IMR-90 (cell line): ENCODE measurements at regions not wholly inside any gene's neighbourhood (a gene's known extent, or its start where the extent isn't known, plus 50 kb on each side); places are given as distances from the start of the nearest gene placed in this dataset.

Experiments used
- ATAC-seq: fragments of 200-7000 bp; cut with Tn5 transposase; 2 replicates; pipeline ENCODE4 v1.9.1; 2020; ENCODE audit warnings: low read depth, mild to moderate bottlenecking, moderate library complexity
- BruUV-seq: library from RNA; stranded (reverse); fragments of 400-500 nt; replicated peaks from 2 replicates; lab custom pipeline; 2021; lab: Mats Ljungman, UMichigan
- CTCF ChIA-PET: fragments of 300-600 bp; formaldehyde crosslinking; extraction: SDS; loops from one replicate; lab custom pipeline; 2021; ENCODE audit warnings: antibody characterized with exemption; lab: Yijun Ruan, JAX
- POLR2A ChIA-PET: fragments of 300-600 bp; sonication (Branson Sonifier 250); formaldehyde crosslinking; loops from one replicate; lab custom pipeline; 2022; ENCODE audit warnings: antibody characterized with exemption; ENCODE audit not compliant: unreplicated experiment; lab: Charles Lee
- DNase-seq: peaks from one replicate; pipeline ENCODE4 v3.0.0; 2013
- H2AFZ ChIP-seq: replicated peaks from 2 replicates; pipeline ENCODE3; 2013; ENCODE audit warnings: low read length, mild to moderate bottlenecking; ENCODE audit not compliant: poor library complexity
- H2AK5ac ChIP-seq: 2 replicates; pipeline ENCODE4 v1.6.1; 2013; ENCODE audit warnings: low read depth, low read length, inconsistent platforms
- H2AK9ac ChIP-seq: replicated peaks from 2 replicates; pipeline ENCODE3; 2013; ENCODE audit warnings: mild to moderate bottlenecking, low read depth, low read length, moderate library complexity; ENCODE audit not compliant: poor library complexity
- H2BK120ac ChIP-seq: 2 replicates; pipeline ENCODE4 v1.6.1; 2013; ENCODE audit warnings: low read depth, low read length, inconsistent platforms
- H2BK15ac ChIP-seq: 3 replicates; pipeline ENCODE4 v1.6.1; 2013; ENCODE audit warnings: low read depth, low read length, inconsistent platforms
- H2BK20ac ChIP-seq: 2 replicates; pipeline ENCODE4 v1.6.1; 2013; ENCODE audit warnings: low read depth, mild to moderate bottlenecking, inconsistent platforms, low read length, moderate library complexity
- H2BK5ac ChIP-seq: 2 replicates; pipeline ENCODE4 v1.6.1; 2013; ENCODE audit warnings: mild to moderate bottlenecking, low read depth, low read length, inconsistent platforms; ENCODE audit not compliant: poor library complexity, severe bottlenecking
- H3K14ac ChIP-seq: replicated peaks from 2 replicates; pipeline ENCODE4 v1.6.1; 2013; ENCODE audit warnings: low read depth, low read length, inconsistent platforms
- H3K18ac ChIP-seq: 2 replicates; pipeline ENCODE4 v1.6.1; 2013; ENCODE audit warnings: low read depth, low read length, control low read depth
- H3K23ac ChIP-seq: 2 replicates; pipeline ENCODE4 v1.6.1; 2013; ENCODE audit warnings: low read depth, low read length, inconsistent platforms
- H3K27ac ChIP-seq: 2 replicates; pipeline ENCODE4 v1.5.1; 2013; ENCODE audit warnings: mild to moderate bottlenecking, control low read depth, low read length; ENCODE audit not compliant: insufficient read depth
- H3K27me3 ChIP-seq: 2 replicates; pipeline ENCODE4 v1.6.1; 2013; ENCODE audit warnings: low read length; ENCODE audit not compliant: control insufficient read depth, insufficient read depth
- H3K36me3 ChIP-seq: 2 replicates; pipeline ENCODE4 v1.6.1; 2013; ENCODE audit warnings: low read length, mixed read lengths; ENCODE audit not compliant: control insufficient read depth, insufficient read depth
- H3K4ac ChIP-seq: 2 replicates; pipeline ENCODE4 v1.6.1; 2013; ENCODE audit warnings: low read depth, low read length, inconsistent platforms
- H3K4me1 ChIP-seq: 2 replicates; pipeline ENCODE4 v1.6.1; 2013; ENCODE audit warnings: low read length, mixed read lengths; ENCODE audit not compliant: control insufficient read depth, insufficient read depth
- H3K4me2 ChIP-seq: 2 replicates; pipeline ENCODE4 v1.6.1; 2013; ENCODE audit warnings: low read depth, mild to moderate bottlenecking, control low read depth, low read length, moderate library complexity
- H3K4me3 ChIP-seq: 2 replicates; pipeline ENCODE4 v1.5.1; 2013; ENCODE audit warnings: low read depth, mild to moderate bottlenecking, control low read depth, low read length, moderate library complexity; ENCODE audit not compliant: insufficient read depth
- H3K56ac ChIP-seq: 2 replicates; pipeline ENCODE4 v1.6.1; 2013; ENCODE audit warnings: low read length, inconsistent platforms; ENCODE audit not compliant: insufficient read depth; ENCODE audit errors: extremely low read depth
- H3K79me1 ChIP-seq, 2 experiments: 2 replicates each; pipeline ENCODE4 v1.6.1; 2013; ENCODE audit warnings: low read length in 2 of 2, inconsistent platforms in 1 of 2, low read depth in 1 of 2
- H3K9ac ChIP-seq: 2 replicates; pipeline ENCODE4 v1.6.1; 2013; ENCODE audit warnings: low read depth, low read length, control low read depth
- H3K9me1 ChIP-seq: 2 replicates; pipeline ENCODE4 v1.6.1; 2013; ENCODE audit warnings: low read length, inconsistent platforms; ENCODE audit not compliant: insufficient read depth
- H3K9me3 ChIP-seq: 2 replicates; pipeline ENCODE4 v1.6.1; 2013; ENCODE audit warnings: low read length; ENCODE audit not compliant: control insufficient read depth, insufficient read depth
- H4K20me1 ChIP-seq: 2 replicates; pipeline ENCODE4 v1.6.1; 2013; ENCODE audit warnings: low read length, inconsistent platforms; ENCODE audit not compliant: insufficient read depth
- H4K5ac ChIP-seq: 2 replicates; pipeline ENCODE4 v1.6.1; 2013; ENCODE audit warnings: mild to moderate bottlenecking, low read depth, low read length, control low read depth
- H4K8ac ChIP-seq, 2 experiments: 2 replicates each; pipeline ENCODE4 v1.6.1; 2013; ENCODE audit warnings: low read depth in 2 of 2, low read length in 2 of 2, control low read depth in 1 of 2, inconsistent platforms in 1 of 2
- H4K91ac ChIP-seq: 2 replicates; pipeline ENCODE4 v1.6.1; 2013; ENCODE audit warnings: low read depth, low read length, inconsistent platforms; ENCODE audit not compliant: insufficient read depth
- ELK1 ChIP-seq: fragments of 150-350 bp; IDR thresholded peaks from 2 replicates; pipeline ENCODE4 v1.6.1; 2016; ENCODE audit warnings: low read depth, mild to moderate bottlenecking, low read length, moderate library complexity, borderline replicate concordance
- FOS ChIP-seq: fragments of 150-350 bp; IDR thresholded peaks from 2 replicates; pipeline ENCODE4 v1.6.1; 2016; ENCODE audit warnings: low read depth, low read length
- MAFK ChIP-seq: IDR thresholded peaks from 2 replicates; pipeline ENCODE4 v1.6.1; 2012; ENCODE audit warnings: low read depth, low read length, improper control_type of control experiment
- MAZ ChIP-seq: IDR thresholded peaks from 2 replicates; pipeline ENCODE4 v1.6.1; 2012; ENCODE audit warnings: low read depth, mild to moderate bottlenecking, low read length, improper control_type of control experiment, moderate library complexity, borderline replicate concordance
- NFE2L2 ChIP-seq: fragments of 150-350 bp; IDR thresholded peaks from 2 replicates; pipeline ENCODE4 v1.6.1; 2016; ENCODE audit warnings: low read depth, mild to moderate bottlenecking, low read length
- POLR2A ChIP-seq: IDR thresholded peaks from 2 replicates; pipeline ENCODE4 v1.6.1; 2012; ENCODE audit warnings: mild to moderate bottlenecking, low read depth, low read length
- RFX5 ChIP-seq: IDR thresholded peaks from 2 replicates; pipeline ENCODE4 v1.8.0; 2012; ENCODE audit warnings: low read depth, mild to moderate bottlenecking, low read length, moderate library complexity
- SMC3 ChIP-seq: fragments of 150-350 bp; IDR thresholded peaks from 2 replicates; pipeline ENCODE4 v1.6.1; 2016; ENCODE audit warnings: low read depth, mild to moderate bottlenecking, antibody characterized with exemption, low read length, moderate library complexity
- USF2 ChIP-seq: fragments of 150-350 bp; IDR thresholded peaks from 2 replicates; pipeline ENCODE4 v1.6.1; 2017; ENCODE audit warnings: mild to moderate bottlenecking, antibody characterized with exemption, low read length, low read depth
- WGBS, 2 experiments: methylation state at CpG; one replicate each; pipeline versions ENCODE4 v1.1.5 to v1.1.7; 2013; ENCODE audit warnings: missing lambda C conversion rate in 2 of 2; ENCODE audit not compliant: insufficient read length in 1 of 2; ENCODE audit errors: extremely low coverage in 2 of 2; 5-methylcytosine and 5-hydroxymethylcytosine counted together
- dilution Hi-C: fragments of 300-500 bp; cut with HindIII; formaldehyde crosslinking; loops from one replicate; pipeline ENCODE4 v1.14.3; 2018; ENCODE audit warnings: low sequenced_read_pairs; ENCODE audit not compliant: unreplicated experiment
- in situ Hi-C: fragments of 300-500 bp; cut with MboI; formaldehyde crosslinking; loops from 3 replicates; pipeline ENCODE4 v1.14.3; 2019; ENCODE audit warnings: low sequenced_read_pairs, inconsistent platforms, mixed read lengths
- intact Hi-C: fragments of 100-400 bp; cut with micrococcal nuclease; formaldehyde crosslinking; loops from 2 replicates; pipeline ENCODE4 v1.10.0; 2022

GRCh38 chr2:8494151-8494550, 187.7 kb upstream of the ID2 start:
- Histone ChIP-seq H3K27me3 (peaks cover 3% of the 10 kb centered on the region; the same call in 1 of the 2 replicates), H2AK9ac (no peak overlapping the region), H3K36me3 (no peaks in the 10 kb centered on the region), H3K23ac (no peak overlapping the region), H3K18ac (no peak overlapping the region), H2BK5ac (no peak overlapping the region), H2BK120ac (no peak overlapping the region), H3K9me3 (no peaks in the 10 kb centered on the region), H3K4ac (no peak overlapping the region), H2AFZ (no peak overlapping the region), H3K27ac (no peak overlapping the region), H3K4me2 (no peak overlapping the region), H3K9ac (no peak overlapping the region), H3K14ac (no peak overlapping the region), H3K4me3 (no peak overlapping the region), H4K91ac (no peak overlapping the region), H4K20me1 (no peaks in the 10 kb centered on the region), H2BK20ac (no peak overlapping the region), H3K56ac (no peak overlapping the region), H3K4me1 (no peaks in the 10 kb centered on the region; the same call in 1 of the 2 replicates), H2BK15ac (no peak overlapping the region), H2AK5ac (no peak overlapping the region), H4K5ac (no peak overlapping the region), H3K9me1 (no peaks in the 10 kb centered on the region), H3K79me1 (no peaks in the 10 kb centered on the region), H4K8ac (no peak overlapping the region)
- ChIA-PET POLR2A (no interaction called here), CTCF (no interaction called here)
- DNase-seq (no peak), ATAC-seq (no peak)
- WGBS, 2 experiments: 69% methylated on average over 5 of the region's 9 CpGs; no CpG with 5 or more reads in 1 of the 2 experiments
- TF ChIP-seq POLR2A (no peak), SMC3 (no peak), NFE2L2 (no peak), RFX5 (no peak), MAFK (no peak), MAZ (no peak), FOS (no peak), USF2 (no peak), ELK1 (no peak)
- intact Hi-C loops: no loop called here
- dilution Hi-C loops: no loop called here
- in situ Hi-C loops: no loop called here
- BruUV-seq: no TSS peak
